GM08714 (cell line): ENCODE measurements at regions not wholly inside any gene's neighbourhood (a gene's known extent, or its start where the extent isn't known, plus 50 kb on each side); places are given as distances from the start of the nearest gene placed in this dataset.

Experiments used
- H3K4me3 ChIP-seq: fragments of 200-500 bp; sonication (Bioruptor generic); 2 replicates; pipeline ENCODE4 v1.5.1; 2014; ENCODE audit warnings: mild to moderate bottlenecking, low read length, inconsistent platforms
- ZNF274 ChIP-seq: IDR thresholded peaks from 2 replicates; pipeline ENCODE4 v1.6.1; 2012; ENCODE audit warnings: mild to moderate bottlenecking, low read depth, low read length

DNA sequence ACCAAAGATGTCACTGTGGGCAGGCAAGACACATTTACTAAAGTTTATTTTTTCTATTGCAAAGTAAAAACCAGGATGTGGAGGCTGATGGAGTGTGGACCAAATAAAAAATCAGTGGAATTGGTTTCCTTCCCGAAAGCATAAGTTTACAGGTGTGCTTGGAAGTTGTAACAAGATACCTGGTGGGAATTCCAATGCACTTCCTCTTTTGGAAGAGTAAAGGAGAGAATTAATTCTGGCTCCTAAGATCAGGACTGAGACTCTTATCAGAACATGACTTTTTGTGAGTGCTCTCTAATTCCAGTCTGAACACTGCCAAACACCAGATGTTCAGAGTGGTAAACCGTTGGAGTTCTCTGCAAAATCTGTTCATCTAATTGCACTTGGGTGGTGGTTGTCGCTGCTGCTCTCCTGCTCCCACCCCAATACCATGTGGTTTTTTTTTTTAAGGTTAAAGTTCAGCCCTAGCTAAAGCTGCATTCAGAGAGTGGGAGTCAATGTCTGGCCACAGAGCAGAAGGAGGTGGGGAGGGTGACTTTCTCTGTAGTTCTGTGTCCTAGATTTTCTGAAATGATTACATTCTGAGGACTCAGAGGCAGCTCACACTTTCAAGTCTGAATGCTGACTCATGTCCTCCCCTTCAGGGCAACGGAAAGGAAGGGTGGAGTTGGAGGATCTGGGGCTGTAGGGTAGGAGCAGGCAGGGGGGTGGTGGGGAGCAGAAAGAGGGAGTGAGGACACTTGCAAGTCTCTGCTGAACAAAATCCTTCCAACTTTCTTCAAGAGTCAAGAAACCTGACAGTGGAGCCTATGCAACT lies 275.8 kb upstream of the PRDM1 start:
- TF ChIP-seq ZNF274: no peak

GRCh38 chr6:105808571-105808970 lies 277.6 kb upstream of the PRDM1 start:
- H3K4me3 ChIP-seq: no peak overlapping the region
- TF ChIP-seq ZNF274: no peak

More for the DNA sequence above, 275.8 kb upstream of the PRDM1 start:
- no peak overlapping the region for H3K4me3 ChIP-seq

GRCh38 chr6:105807905-105808304 lies 278.2 kb upstream of the PRDM1 start:
- no peak for TF ChIP-seq ZNF274
- H3K4me3 ChIP-seq: no peak overlapping the region

DNA sequence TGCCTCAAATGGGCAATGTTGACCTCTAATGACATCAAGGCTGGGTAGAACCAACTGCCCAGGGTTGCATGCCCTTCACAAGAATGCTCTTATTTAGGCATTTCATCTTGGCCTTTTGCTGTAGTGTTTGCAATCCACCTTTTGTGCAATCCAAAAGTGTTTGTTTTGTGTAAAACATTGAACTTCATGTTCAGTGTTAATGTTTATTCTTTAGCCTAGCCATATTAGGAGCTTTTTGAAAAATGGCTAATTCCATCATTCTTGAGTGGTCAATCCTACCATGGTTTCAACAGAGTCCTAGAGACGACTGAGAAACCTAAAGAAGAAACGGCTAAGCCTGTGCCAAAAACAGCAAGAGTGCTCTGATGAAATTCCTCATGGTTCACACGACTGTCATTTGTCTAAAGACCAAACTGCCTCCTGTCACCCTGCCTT lies 279.6 kb upstream of the PRDM1 start:
- no peak overlapping the region for H3K4me3 ChIP-seq
- TF ChIP-seq ZNF274: no peak

DNA sequence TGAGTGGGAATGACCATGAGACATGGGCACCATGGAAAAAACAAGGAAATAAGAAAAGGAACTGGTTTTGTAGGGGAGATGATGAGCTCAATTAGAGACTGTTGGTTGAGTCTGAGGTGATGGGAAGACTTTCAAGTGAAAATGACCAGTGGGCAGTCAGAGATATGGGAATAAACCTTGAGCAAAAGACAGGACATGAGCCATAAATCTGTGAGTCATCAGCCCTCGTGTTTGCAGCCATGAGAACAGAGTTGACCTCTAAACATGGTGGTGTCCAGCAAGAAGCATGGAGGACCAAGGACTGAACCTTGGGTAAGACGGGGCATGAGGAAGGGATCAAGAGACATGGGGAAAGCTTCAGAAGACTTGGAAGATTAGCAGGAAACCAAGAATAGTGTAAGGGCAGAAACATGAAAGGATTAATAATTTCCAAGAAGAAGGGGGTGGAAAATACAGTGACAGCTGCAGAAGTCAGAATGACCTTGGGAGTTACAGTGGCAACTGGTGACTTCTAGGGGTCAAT lies 280.6 kb upstream of the PRDM1 start:
- no peak overlapping the region for H3K4me3 ChIP-seq
- no peak for TF ChIP-seq ZNF274

DNA sequence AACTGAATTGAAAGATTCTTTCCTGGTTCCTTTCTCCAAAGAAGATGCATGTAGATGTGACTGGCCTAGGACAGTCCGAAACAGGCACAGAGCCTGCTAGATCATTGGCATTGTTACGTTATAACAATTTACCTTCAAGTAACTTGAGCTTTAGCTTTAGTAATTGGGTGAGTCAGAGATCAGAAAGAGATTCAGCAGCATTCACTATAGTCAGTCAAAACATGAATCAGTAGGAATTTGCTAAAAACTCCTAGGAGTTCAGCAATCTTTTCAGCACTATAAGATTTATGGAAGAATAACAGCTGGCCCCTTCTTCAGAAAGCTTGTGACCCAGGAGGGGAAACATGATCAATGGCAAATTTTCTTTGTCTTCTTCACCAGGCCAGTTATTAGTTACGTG lies 281.7 kb upstream of the PRDM1 start:
- no peak for TF ChIP-seq ZNF274
- no peak overlapping the region for H3K4me3 ChIP-seq

GRCh38 chr6:105804000-105804399 lies 282.1 kb upstream of the PRDM1 start:
- H3K4me3 ChIP-seq: no peak overlapping the region
- TF ChIP-seq ZNF274: no peak

DNA sequence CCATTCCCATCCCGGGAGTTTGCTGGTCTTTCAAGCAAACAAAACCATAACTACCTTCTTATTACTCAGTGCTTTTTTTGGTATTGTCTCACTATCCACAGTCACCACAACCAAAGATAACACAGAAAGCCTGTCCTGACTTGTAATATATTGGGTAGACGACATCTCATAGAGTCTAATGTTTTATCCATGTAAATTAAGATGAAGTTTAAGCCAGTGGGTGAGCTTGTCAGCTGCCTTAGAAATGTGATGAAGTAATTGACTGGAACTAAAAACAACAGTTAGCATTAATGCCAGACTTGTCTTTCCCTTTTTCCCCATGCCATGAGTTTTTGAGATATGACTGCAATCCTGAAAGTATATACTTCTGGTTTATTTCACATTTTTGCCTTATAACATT lies 282.7 kb upstream of the PRDM1 start:
- TF ChIP-seq ZNF274: no peak
- H3K4me3 ChIP-seq: no peak overlapping the region

GRCh38 chr6:105802703-105803102 lies 283.4 kb upstream of the PRDM1 start:
- TF ChIP-seq ZNF274: no peak
- H3K4me3 ChIP-seq: no peak overlapping the region

DNA sequence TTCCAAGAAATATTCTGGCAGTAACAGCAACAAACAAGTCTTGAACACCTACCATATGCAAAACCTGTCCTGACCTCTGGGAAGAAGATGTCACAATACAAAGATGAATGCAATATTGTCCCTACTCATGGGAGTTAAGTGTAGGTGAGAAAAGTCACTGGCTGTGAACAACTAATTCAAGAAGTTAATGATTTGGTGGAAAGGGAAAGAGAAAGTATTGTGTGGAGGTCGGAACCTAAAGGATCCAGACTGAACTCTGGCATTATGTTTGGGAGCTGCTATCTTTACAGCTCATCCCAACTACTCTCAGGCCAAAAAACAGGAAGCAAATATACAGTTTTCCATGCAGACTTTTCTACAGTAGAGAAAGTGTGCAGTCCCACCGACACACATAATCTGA lies 285.3 kb upstream of the PRDM1 start:
- no peak overlapping the region for H3K4me3 ChIP-seq
- TF ChIP-seq ZNF274: no peak

DNA sequence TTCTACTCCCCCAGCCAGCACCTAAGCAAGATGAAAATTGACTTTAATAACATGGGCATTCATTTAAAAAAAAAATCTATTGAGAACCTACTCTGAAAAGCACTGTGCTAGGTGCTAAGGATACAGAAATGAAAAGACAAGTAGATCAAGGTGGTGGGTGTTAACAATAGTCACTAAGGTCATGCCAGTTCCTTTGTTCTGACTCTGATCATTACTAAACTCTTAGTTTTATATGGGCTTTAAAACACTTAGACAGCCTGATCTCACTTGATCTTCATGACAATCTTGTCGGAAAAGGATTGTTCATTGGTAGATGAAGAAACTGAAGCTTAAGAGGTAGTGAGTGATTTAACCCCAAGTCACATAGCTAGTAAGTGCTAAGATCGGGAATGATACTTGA lies 285.7 kb upstream of the PRDM1 start:
- no peak for TF ChIP-seq ZNF274
- no peak overlapping the region for H3K4me3 ChIP-seq

GRCh38 chr6:105799056-105799455 lies 287.1 kb upstream of the PRDM1 start:
- TF ChIP-seq ZNF274: no peak
- no peak overlapping the region for H3K4me3 ChIP-seq

- H3K4me3 ChIP-seq: no peak overlapping the region
- no peak for TF ChIP-seq ZNF274
Measured at GRCh38 chr6:105797983-105798453, 288.1 kb upstream of the PRDM1 start.

- TF ChIP-seq ZNF274: no peak
- no peak overlapping the region for H3K4me3 ChIP-seq
Measured at GRCh38 chr6:105797286-105797979, 288.7 kb upstream of the PRDM1 start.

- TF ChIP-seq ZNF274: no peak
- H3K4me3 ChIP-seq: no peak overlapping the region
Measured at GRCh38 chr6:105795913-105796517, 290.1 kb upstream of the PRDM1 start.

- H3K4me3 ChIP-seq: no peak overlapping the region
- no peak for TF ChIP-seq ZNF274
Measured at GRCh38 chr6:105795366-105795765, 290.8 kb upstream of the PRDM1 start.
